GM18867 (cell line): ENCODE measurements at regions not wholly inside any gene's neighbourhood (a gene's known extent, or its start where the extent isn't known, plus 50 kb on each side); places are given as distances from the start of the nearest gene placed in this dataset.
A peak's percentile ranks its signal among the peaks of the same experiment; 100 is the strongest.

Source experiments
- ATAC-seq: cut with Tn5 transposase; IDR thresholded peaks from one replicate; pipeline ENCODE4 v1.9.1; 2021; ENCODE audit warnings: mild to moderate bottlenecking, moderate library complexity; ENCODE audit not compliant: unreplicated experiment

DNA sequence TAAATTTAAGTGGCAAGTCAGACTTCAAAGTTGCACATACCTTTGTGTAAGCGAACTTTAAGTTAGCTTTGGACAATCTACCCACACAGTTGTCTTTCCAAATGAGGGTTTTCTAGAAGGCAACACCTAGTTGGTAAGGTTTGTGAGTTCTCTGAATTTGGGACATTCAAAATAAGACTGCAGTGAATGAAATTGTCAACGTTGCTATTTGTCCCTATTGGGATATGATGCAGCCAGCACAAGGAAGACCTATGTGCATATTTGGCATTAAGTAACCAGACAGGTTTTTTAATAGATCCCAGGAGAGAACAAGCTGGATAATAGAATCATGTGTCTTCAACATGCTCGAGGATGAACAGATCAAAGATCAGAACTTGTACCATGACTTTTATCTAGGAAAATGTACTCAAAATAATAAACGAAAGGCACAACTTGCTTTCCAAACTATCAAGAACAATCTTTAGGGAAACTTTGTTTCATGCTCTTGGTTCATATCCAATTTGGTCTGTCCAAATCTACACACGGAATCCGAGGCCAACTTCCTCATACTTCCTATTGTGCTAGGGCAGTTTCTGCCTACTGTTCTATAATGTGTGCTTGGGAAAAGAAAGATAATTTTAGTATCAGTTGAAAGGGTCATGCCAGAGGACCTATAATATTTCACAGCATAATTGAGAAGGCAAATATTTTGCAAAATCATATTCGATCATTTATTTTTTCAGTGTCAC is 284.2 kb upstream of the SOX5 start:
- no peak for ATAC-seq

DNA sequence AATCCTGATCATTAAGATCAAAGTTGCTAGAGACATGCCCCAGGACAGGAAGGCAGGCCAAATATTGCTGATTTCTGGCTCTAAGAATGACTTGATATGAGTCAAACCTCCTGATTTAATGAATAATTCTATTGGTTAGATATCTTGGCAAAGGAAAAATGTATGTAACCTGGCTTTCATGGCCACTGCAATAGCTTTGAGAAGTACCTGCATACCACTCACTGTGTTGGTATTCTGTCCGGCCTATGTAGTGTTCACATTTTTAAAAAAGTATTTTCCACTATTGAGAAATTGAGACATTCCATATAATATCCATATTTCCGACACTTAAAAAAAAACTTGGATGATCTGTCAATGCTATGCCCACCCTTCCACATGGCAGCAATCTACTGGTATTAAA is 283.1 kb upstream of the SOX5 start:
- no peak for ATAC-seq

DNA sequence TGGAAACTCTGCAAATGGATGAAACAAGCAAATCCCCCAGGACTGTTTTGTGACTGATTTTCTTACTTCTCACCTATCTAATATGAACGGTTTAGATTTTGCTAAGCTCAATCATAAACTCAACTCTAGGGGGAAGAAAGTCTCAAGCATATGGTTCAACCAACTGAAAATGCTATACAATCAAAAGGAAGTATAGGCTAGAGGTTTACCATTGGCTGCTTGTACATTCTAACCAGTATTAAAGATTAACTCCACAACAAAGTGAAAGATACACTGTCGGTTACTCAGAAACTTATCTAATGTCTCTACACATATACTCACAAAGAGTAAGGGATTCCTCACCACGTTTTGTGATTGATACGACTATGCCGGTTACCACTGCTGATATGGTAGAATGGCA is 281.8 kb upstream of the SOX5 start:
- ATAC-seq: peak; percentile 54

DNA sequence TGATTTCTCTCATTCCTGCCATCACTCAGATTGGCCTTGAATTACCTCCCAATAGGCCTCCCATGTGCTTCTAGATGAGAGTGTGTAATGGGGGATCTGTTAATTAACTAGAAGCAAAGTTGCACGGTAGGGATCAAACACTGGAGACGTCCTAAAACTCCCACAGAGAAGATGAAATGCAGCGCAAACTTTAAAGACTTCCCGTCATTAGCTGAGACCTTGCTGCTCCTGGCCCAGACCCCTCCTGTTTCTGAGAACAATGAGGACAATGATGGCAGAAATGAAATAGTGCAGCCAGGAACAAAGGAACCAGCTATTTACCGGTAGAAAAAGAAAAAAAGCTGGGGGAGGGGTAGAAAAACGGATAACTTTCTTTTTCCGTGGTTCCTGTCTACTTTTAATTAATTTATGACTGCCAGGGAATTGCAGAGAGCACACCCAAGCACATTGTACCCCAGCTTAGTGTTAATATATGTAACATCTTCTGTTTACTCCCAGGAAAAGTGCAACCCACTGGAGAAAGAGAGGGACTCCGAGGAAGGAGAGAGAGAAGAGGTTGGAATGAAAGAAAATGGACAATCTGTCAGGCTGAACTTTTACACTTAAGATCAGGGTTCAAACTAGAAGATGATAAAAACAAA is 280.7 kb upstream of the SOX5 start:
- no peak for ATAC-seq

DNA sequence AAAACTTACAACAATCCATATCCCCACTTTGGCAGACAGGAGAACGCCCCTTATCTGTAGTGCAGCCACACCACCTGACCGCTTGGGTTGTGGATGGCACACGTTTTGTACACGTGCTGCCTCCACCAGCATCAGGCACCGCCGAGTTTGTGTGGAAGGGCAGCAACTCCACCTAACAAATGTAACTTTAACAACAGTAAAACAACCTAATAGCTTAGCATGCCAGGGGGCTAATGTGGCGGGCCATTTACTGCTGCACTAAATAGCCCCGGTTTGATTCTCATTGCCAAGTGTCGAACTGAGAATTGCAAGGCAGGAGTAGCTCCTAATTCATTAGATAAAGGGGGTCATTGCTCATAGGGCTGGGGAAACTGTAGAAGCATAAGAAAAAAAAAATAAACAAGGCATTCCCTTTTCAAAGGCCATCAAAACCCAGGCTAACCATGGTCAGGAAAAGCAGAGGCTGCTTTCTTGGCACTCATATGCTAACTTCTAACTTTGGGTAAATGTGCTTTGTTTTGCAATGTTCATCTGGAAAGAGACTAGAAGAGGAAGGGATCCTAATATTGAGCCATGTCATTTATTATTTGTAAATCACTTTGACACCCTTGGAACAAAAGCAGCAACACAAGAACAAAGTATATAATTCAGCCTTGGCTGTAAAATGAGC is 279.7 kb upstream of the SOX5 start:
- ATAC-seq: no peak

DNA sequence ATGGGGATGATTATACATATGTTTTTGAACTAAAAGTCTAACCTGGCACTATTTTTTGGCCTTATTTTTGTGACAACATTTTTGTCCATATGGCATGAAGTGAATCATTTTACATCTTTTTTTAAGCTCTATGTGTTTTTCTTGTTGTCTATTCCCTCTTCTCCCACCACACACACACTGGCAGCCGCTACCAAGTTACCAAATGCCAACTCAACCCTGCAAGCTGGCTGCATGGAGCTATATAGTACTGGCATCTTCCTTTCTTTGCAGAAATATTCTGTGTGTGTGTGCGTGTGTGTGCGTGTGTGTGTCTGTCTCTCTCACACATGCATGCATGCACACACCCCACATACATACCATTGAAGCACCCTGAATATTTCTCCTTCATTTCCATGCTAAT is 278.9 kb upstream of the SOX5 start:
- no peak for ATAC-seq

DNA sequence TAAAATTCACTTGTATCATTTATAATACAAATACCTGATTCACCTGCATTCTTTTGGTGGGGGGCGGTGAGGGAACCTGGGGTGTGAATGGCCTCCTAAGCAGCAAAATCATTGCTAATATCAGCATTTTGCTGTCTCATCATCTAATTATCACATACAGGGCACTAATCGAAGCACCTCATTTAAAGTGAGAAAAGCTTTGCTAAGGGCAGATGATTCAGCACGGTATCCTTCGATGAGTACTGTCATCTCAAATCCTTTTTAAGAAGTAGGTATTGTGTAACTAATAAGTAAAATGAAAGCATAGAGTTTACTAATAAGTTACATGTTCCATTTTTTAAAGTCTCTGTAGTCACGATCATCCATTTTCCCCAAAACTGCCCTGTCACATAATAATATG is 278.1 kb upstream of the SOX5 start:
- ATAC-seq: no peak

DNA sequence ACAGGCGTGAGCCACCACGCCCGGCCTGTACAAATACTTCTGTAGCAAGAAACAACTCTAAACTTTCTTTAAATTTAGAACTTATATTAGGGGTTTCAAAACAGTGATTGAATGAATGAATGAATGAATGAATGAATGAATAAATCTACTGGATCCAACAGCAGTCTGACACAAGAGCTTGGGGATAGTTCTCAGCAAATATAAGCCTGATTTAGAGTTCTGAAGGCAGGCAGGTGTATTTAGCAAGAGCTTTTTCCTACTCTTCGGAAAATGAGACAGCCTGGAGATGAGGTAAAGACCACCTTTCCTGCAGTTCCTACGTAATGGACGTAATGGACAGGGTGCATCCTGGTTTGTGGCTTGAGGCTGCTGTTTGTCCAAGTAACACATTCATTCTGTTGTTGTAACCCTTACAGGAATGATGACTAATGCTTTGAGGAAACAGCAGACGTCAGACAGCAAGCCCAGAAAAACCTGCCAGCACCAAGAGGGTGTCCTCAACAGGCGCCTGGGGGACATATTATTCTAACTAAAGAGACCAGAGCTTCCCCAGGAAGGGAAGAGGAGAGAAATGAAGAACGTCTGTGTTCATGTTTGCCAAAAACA is 277.4 kb upstream of the SOX5 start:
- ATAC-seq: no peak

DNA sequence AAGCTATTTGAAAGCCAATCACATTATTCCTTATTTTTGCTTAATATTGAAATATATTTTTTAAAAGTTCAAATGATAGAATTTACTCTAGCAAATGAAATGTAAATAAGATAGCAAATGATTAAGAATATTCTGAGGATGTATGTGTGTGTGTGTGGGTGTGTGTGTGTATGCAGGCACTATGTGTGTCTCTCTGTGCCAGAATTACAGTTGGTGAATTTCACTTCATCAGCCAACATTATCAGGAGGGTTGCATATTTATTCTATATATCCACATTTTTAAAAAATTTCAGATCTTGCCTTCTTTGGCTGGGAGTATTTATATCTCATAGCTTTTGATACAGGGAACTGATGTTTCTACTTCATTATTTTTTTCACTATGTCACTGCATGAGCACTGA is 274.9 kb upstream of the SOX5 start:
- ATAC-seq: no peak

DNA sequence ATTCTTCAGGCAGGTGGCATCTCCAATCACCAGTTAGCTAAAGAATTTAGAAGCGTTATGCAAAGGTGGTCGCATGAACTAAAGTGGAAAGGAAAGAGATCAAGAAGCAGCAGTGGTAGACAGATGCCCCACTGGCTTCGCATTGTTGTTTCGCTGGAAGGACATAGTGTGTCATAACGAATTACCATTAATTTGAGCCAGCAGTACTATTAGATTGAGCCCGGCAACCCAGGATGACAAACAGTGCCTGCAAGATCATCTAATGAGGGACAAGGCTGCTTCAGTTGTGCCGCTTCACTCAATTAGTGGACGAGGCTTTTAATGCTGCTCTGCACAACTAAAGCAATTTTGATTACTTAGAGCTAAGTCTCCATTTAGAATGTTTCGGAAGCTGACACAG is 274.5 kb upstream of the SOX5 start:
- ATAC-seq: no peak

DNA sequence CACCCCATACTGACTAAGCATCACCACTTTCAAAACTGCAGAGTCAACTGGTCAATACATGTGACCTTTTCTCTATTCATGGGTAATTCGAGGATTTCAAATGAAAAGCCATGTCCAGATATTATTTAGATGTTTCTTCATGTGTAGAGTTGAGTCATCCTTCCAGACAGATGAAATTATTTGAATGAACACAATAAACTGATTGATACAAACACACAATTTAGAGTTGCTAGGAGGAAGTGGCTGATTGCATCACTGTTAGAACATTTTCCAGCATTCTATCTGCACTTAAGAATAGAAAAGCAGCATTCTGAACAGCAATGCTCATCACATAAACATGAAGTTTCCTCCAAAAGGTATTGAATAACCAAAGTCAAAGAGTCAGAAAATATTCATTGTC is 273.5 kb upstream of the SOX5 start:
- ATAC-seq: no peak

DNA sequence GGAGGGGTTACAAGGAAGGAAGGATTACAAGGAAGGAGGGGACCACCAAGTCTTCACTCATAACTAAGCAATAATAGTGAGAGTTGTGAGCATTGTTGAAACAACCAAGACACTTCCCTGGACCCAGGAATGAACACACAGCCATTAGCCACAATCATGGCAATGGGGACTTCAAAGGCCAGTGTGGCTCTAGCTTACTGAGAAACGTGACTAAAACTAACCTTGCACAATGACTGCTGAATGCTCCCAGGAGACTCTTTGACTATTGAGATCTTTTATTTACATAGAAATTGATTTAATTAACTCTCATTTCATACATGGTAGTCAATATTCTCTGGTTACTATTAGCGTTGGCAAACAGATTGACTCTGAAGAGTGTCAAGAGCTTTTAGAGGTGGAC is 263.0 kb upstream of the SOX5 start:
- no peak for ATAC-seq

DNA sequence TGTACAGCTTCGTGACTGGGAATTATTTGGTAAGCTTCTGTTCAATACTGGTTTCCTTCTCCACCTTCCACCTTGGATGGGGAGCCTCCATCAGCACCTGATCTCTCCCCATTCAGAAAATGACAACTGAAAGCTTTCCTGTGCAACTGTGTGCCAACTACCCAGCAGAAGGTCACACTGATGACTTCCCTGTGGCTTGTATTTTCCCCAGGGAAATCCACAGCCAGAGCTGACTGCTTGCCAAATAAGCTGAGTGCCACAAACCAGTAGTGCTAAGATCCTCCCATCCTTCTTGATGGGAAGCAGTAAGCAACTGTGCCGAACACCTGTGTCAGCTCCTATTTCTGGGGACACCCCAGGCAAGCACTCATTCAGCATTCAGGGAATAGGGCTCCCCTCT is 257.2 kb upstream of the SOX5 start:
- no peak for ATAC-seq

DNA sequence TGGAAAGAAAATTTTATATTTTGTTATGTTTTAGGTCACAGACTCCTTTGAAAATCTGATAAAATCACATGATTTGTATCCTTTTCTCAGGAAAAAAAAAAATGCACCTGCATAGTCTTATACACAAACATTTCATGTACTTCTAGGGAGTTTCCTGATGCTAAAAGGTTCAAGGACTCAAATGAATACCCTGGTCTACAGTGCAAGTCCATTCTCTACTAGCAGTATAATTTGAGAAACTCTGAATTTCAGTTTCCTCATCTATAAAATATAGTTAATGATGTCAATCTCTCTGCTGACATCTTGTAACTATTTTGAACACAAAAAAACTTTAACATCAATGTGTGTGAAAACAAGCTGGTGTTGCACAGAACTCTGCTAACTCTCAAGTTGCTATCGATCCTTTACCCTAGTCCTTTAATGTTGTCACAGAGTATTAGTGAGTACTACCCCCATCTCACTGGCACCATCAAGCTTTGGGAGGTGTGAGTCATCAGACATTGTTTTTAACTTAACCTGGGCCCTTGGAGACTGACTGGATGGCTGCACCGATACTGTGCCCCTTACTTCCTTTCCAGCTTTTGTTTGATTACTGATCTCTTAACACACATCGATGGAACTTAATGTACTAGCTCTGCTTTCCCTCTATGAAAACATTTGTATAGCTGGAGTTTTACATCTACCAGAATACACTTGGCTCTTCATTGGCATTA is 251.9 kb upstream of the SOX5 start:
- ATAC-seq: peak; percentile 35

DNA sequence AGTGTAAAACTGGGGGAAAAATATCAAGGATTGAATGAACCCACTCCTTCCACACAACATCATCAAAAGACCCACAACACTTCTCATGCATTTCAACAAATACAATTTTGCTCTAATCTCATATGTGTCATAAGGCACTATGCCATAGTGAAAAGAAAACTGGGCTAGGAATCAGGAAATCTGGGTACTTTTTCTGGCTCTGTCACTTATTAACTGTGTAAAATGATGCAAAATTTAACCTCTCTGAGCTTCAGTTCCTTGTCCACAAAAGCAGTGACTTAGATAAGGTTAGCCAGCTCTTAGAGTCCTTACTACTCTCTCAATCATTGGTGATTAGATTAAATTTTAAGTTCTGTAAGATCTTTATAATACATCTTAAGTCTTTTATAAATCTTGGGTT is 250.5 kb upstream of the SOX5 start:
- ATAC-seq: no peak

DNA sequence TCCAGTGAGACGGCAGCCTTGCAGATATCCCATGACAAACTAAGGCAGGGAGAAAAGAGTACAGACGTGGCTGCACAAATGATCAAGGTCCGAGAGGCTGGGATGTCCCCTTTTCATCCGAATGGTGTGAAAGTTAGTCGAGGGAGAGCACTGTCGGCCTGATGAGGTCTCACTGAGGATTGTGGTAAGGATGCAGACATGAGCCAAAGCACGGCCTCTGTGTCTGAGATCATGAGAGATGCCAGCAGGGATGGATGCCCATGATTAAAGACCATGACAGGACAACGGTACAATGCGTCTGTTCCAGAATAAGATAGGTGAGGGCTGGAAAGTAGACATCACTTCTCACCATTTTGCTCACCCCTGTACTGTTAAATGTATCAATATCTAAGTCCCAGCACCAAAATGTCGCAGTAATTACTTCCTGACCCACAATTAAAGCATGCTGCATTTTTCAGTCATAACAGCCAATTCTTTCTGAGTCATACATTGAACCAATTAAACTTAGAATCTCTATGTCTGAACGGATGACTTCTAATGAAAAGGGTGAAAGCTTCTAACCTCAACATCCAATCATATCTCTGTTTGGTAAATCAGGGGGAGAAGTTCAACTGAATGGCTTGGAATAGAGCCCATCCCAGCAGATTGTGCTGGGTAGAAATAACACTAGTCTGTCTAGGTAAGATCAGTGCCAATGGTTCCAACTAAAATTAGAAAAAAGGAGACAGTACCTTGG is 249.6 kb upstream of the SOX5 start:
- peak; percentile 41 for ATAC-seq

DNA sequence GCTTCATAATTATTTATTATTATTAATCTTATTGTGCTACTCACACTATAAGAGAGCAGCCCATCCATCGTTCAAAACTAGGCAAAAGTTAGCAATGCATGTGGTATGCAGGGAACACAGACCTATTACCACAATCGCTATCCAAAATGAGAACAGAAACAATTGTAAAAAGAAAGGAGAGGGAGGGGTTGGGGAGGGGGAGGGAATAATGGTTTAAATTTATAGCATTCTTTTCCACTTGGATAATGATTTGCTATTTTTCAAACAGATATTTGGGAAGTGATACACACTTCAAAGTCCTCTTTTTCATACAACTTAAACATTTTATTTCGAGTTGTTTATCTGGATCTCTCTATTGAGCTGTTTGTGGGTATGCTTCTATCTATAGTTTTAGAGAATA is 248.6 kb upstream of the SOX5 start:
- no peak for ATAC-seq

DNA sequence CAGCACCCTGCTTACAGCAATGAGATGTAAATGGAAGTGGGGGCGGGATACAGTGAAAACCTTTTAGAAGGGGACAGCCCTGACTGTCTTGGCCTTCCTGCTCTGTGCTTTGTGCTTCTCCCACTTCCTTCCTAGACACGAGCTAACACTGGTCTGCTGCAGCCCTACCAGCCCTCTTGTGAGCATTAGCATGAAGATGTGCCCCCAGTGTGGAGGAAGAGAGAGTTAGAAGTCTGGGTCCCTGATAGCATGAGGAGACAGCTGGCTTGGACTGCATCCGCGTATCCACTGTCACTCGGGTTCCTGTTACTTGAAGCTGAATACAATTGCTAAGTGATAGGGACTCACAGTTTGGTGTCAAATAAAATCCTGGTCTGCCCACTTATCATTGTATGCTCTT is 248.1 kb upstream of the SOX5 start:
- no peak for ATAC-seq

DNA sequence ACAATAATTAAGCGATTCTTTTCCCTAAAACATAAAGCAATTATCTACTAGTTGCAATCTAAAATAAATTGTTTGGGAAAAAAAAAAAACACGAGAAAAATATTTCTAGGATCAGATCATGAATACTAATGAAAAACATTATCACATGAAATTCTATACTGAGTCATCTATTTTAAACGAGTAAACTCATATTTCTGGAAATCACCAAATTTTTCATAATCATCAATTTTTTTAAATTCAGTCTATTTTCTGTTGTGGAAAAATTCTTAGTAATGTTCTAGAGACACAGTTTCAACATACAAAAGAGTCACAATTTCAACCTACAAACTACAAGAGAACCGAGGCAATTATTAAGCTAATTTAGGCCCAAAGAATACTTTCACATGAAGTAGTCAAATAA is 245.6 kb upstream of the SOX5 start:
- ATAC-seq: no peak

DNA sequence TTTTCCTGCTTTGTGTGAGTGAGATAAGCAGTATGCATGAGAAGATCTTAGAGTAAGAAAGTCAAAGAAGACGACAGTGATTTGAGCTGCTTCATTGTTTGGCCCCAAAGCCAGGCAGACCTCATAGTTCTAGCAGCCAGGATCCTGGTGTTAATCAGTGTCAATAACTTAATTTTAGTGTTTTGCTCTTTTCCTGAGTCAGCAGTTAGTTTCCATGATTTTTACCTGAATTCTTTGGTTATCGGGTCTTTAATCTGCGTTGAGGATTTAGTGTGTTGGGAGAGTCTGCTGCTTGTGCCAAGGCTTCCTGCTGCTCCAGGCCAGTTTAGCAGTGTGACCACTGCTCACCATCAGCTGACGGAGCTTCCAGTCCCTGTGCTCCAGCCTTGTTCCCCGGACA is 241.6 kb upstream of the SOX5 start:
- ATAC-seq: no peak

DNA sequence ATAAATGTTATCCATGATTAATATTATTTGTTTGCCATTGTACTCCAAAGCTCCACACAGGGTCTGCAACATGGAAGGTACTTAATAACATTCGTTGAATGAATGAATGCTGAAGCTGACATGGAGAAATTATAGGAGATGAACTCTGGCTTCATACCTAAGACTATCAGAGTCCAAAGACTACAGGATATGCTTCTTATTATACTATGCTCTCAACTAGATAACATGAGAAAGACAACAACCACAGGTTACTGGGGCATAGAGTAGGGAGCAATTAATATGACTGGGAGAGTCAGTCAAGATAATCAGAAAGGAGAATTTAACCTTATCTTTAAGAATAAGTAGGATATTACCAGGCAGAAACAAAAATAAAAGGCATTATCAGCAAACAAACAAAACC is 236.3 kb upstream of the SOX5 start:
- no peak for ATAC-seq
